ENCODE measurements at regions not wholly inside any gene's neighbourhood (a gene's known extent, or its start where the extent isn't known, plus 50 kb on each side); places are given as distances from the start of the nearest gene placed in this dataset.

- TF ChIP-seq ZNF274 (IDR thresholded peaks at IDR 0.05; ENCODE audit: low read depth, low read length) = no peak
- TF ChIP-seq CEBPB (IDR thresholded peaks at IDR 0.05; ENCODE audit: low read depth) = no peak
- TF ChIP-seq EZH2 (IDR thresholded peaks at IDR 0.05) = no peak
- TF ChIP-seq YY1 (IDR thresholded peaks at IDR 0.05; ENCODE audit: extremely low read depth, insufficient replicate concordance, low read depth, low read length) = no peak
- TF ChIP-seq JUND (IDR thresholded peaks at IDR 0.05) = no peak
- TF ChIP-seq ZBTB33 (IDR thresholded peaks at IDR 0.05; ENCODE audit: extremely low read depth, insufficient replicate concordance, low read length) = no peak
Observed at GRCh38 chr5:68915079-68915478, 178.7 kb upstream of the SLC30A5 start (continued).

- Histone ChIP-seq H3K9ac (ENCODE audit: low read length) (no peak overlapping the region), H3K9me2 (ENCODE audit: insufficient read depth) (no peaks in the 10 kb centered on the region), H3K4me2 (ENCODE audit: low read length) (no peak overlapping the region), H3K9me3 (ENCODE audit: control insufficient read depth in 1 of 2, insufficient read depth in 1 of 2, low read depth in 1 of 2, low read length in 2 of 2) (no peaks in the 10 kb centered on the region), H3K4me3 (replicated peaks in 1 of 2; ENCODE audit: low read depth in 1 of 2, low read length in 2 of 2) (no peak overlapping the region), H2AFZ (ENCODE audit: low read depth, low read length, poor library complexity, severe bottlenecking) (no peak overlapping the region), H3K36me3 (ENCODE audit: control insufficient read depth in 1 of 2, insufficient read depth in 2 of 2, low read length in 2 of 2) (no peaks in the 10 kb centered on the region), H3K79me2 (ENCODE audit: insufficient read depth, low read length) (no peaks in the 10 kb centered on the region), H3K27me3 (ENCODE audit: insufficient read depth, low read length) (no peaks in the 10 kb centered on the region), H3K4me1 (ENCODE audit: control insufficient read depth in 1 of 2, insufficient read depth in 2 of 2, low read length in 2 of 2) (no peaks in the 10 kb centered on the region), H3K27ac (ENCODE audit: low read depth, low read length) (no peak overlapping the region), H4K20me1 (ENCODE audit: insufficient read depth) (no peaks in the 10 kb centered on the region)
- intact Hi-C loops (cut with micrococcal nuclease) = no loop called here
- CTCF ChIA-PET = no interaction called here
- no peak for TF ChIP-seq CEBPB (IDR thresholded peaks at IDR 0.05; ENCODE audit: low read depth)
- TF ChIP-seq RAD21 (IDR thresholded peaks at IDR 0.05; ENCODE audit: low read depth) = no peak
- TF ChIP-seq CBX3 (IDR thresholded peaks at IDR 0.05; ENCODE audit: low read depth) = no peak
- TF ChIP-seq, protein P1, sequence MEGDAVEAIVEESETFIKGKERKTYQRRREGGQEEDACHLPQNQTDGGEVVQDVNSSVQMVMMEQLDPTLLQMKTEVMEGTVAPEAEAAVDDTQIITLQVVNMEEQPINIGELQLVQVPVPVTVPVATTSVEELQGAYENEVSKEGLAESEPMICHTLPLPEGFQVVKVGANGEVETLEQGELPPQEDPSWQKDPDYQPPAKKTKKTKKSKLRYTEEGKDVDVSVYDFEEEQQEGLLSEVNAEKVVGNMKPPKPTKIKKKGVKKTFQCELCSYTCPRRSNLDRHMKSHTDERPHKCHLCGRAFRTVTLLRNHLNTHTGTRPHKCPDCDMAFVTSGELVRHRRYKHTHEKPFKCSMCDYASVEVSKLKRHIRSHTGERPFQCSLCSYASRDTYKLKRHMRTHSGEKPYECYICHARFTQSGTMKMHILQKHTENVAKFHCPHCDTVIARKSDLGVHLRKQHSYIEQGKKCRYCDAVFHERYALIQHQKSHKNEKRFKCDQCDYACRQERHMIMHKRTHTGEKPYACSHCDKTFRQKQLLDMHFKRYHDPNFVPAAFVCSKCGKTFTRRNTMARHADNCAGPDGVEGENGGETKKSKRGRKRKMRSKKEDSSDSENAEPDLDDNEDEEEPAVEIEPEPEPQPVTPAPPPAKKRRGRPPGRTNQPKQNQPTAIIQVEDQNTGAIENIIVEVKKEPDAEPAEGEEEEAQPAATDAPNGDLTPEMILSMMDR (IDR thresholded peaks at IDR 0.05 in 2 of 3, conservative IDR thresholded peaks at IDR 0.05 in 1 of 3; ENCODE audit: borderline replicate concordance in 1 of 3, insufficient read depth in 1 of 3, low read depth in 2 of 3, low read length in 2 of 3) = no peak
- no peak for TF ChIP-seq ELF1 (IDR thresholded peaks at IDR 0.05; ENCODE audit: borderline replicate concordance, low read depth)
- RAD21 ChIA-PET (ENCODE audit: low non-redundant PET in 1 of 2, low total read pairs in 2 of 2, uncharacterized antibody in 2 of 2, unreplicated experiment in 2 of 2) = no interaction called here
- DNase-seq (ENCODE audit: low read depth, low spot score) (no peak), ATAC-seq (no peak)
- POLR2A ChIA-PET = no interaction called here
- no TSS peak for BruUV-seq (replicated peaks)
Observed at GRCh38 chr5:68918306-68918705, 175.5 kb upstream of the SLC30A5 start.

Data from HCT116 (cell line).